Ectodermal cell (in vitro differentiated cells): ENCODE measurements at regions not wholly inside any gene's neighbourhood (a gene's known extent, or its start where the extent isn't known, plus 50 kb on each side); places are given as distances from the start of the nearest gene placed in this dataset.

Source experiments
- H3K27ac ChIP-seq: 2 replicates; pipeline ENCODE4 v1.7.0; 2013; ENCODE audit warnings: mild to moderate bottlenecking, low read depth, low read length; ENCODE audit not compliant: insufficient read depth, poor library complexity, severe bottlenecking
- H3K27me3 ChIP-seq: 2 replicates; pipeline ENCODE4 v1.7.0; 2013; ENCODE audit warnings: mild to moderate bottlenecking, low read length; ENCODE audit not compliant: insufficient read depth, control insufficient read depth, poor library complexity, severe bottlenecking
- H3K36me3 ChIP-seq: one replicate; pipeline ENCODE4 v1.7.0; 2013; ENCODE audit warnings: low read length; ENCODE audit not compliant: control insufficient read depth, insufficient read depth
- H3K4me1 ChIP-seq: one replicate; pipeline ENCODE4 v1.7.0; 2013; ENCODE audit warnings: low read length; ENCODE audit not compliant: control insufficient read depth, insufficient read depth
- H3K4me3 ChIP-seq: 2 replicates; pipeline ENCODE4 v1.7.0; 2013; ENCODE audit warnings: low read depth, low read length, control low read depth; ENCODE audit not compliant: insufficient read depth
- H3K9me3 ChIP-seq: 2 replicates; pipeline ENCODE4 v1.7.0; 2013; ENCODE audit warnings: mild to moderate bottlenecking, low read length, moderate library complexity; ENCODE audit not compliant: control insufficient read depth
- WGBS, 2 experiments: methylation state at CpG; one replicate each; pipeline ENCODE4 v1.1.7; 2013; ENCODE audit warnings: missing lambda C conversion rate in 2 of 2; 5-methylcytosine and 5-hydroxymethylcytosine counted together

- no peaks in the 10 kb centered on the region for H3K9me3 ChIP-seq
- 83% methylated on average over 1 of the region's 1 CpG; no CpG with 5 or more reads in 1 of the 2 experiments for WGBS, 2 experiments
Observed at GRCh38 chr17:63095879-63096278, 129.8 kb downstream of the TANC2 start.

GRCh38 chr17:63096426-63096825 is 130.4 kb downstream of the TANC2 start:
- H3K9me3 ChIP-seq = no peaks in the 10 kb centered on the region
- H3K27ac ChIP-seq = no peak overlapping the region
- H3K27me3 ChIP-seq = no peaks in the 10 kb centered on the region
- WGBS, 2 experiments = 89 to 96% methylated on average over 4 to 5 of the region's 5 CpGs
- H3K4me3 ChIP-seq = no peak overlapping the region
- no peaks in the 10 kb centered on the region for H3K4me1 ChIP-seq
- H3K36me3 ChIP-seq = no peaks in the 10 kb centered on the region

More at GRCh38 chr17:63095879-63096278, 129.8 kb downstream of the TANC2 start:
- H3K27me3 ChIP-seq = no peaks in the 10 kb centered on the region
- H3K27ac ChIP-seq = no peak overlapping the region
- no peaks in the 10 kb centered on the region for H3K36me3 ChIP-seq
- no peaks in the 10 kb centered on the region for H3K4me1 ChIP-seq
- no peak overlapping the region for H3K4me3 ChIP-seq

- Histone ChIP-seq H3K27me3 (no peaks in the 10 kb centered on the region), H3K4me1 (no peaks in the 10 kb centered on the region), H3K9me3 (no peaks in the 10 kb centered on the region), H3K27ac (no peak overlapping the region), H3K4me3 (no peak overlapping the region), H3K36me3 (no peaks in the 10 kb centered on the region)
- WGBS, 2 experiments = no CpG with 5 or more reads among the region's 1 CpG
Observed at GRCh38 chr17:63099425-63099824, 133.4 kb downstream of the TANC2 start.

GRCh38 chr17:63102034-63102433 is 136.0 kb downstream of the TANC2 start:
- Histone ChIP-seq H3K27ac (no peak overlapping the region), H3K9me3 (no peaks in the 10 kb centered on the region), H3K4me1 (no peaks in the 10 kb centered on the region), H3K4me3 (no peak overlapping the region), H3K27me3 (no peaks in the 10 kb centered on the region), H3K36me3 (no peaks in the 10 kb centered on the region)
- 89 to 96% methylated on average over 3 of the region's 4 CpGs for WGBS, 2 experiments

GRCh38 chr17:63106050-63106449 is 140.0 kb downstream of the TANC2 start:
- Histone ChIP-seq H3K9me3 (no peaks in the 10 kb centered on the region), H3K27ac (no peak overlapping the region), H3K4me3 (no peak overlapping the region), H3K27me3 (no peaks in the 10 kb centered on the region), H3K36me3 (no peaks in the 10 kb centered on the region), H3K4me1 (no peaks in the 10 kb centered on the region)
- WGBS, 2 experiments = 88 to 89% methylated on average over 1 of the region's 1 CpG

- no peaks in the 10 kb centered on the region for H3K9me3 ChIP-seq
- H3K36me3 ChIP-seq = no peaks in the 10 kb centered on the region
- H3K4me3 ChIP-seq = no peak overlapping the region
- H3K27me3 ChIP-seq = no peaks in the 10 kb centered on the region
- H3K27ac ChIP-seq = no peak overlapping the region
- 81 to 85% methylated on average over 2 of the region's 2 CpGs for WGBS, 2 experiments
- no peaks in the 10 kb centered on the region for H3K4me1 ChIP-seq
Observed at GRCh38 chr17:63109661-63110060, 143.6 kb downstream of the TANC2 start.

- no peak overlapping the region for H3K27ac ChIP-seq
- H3K9me3 ChIP-seq = no peaks in the 10 kb centered on the region
- H3K36me3 ChIP-seq = no peaks in the 10 kb centered on the region
- H3K4me1 ChIP-seq = no peaks in the 10 kb centered on the region
- 61 to 74% methylated on average over 4 of the region's 4 CpGs for WGBS, 2 experiments
- H3K27me3 ChIP-seq = no peaks in the 10 kb centered on the region
- H3K4me3 ChIP-seq = no peak overlapping the region
Observed at GRCh38 chr17:63113167-63113566, 147.1 kb downstream of the TANC2 start.

- H3K27ac ChIP-seq = no peak overlapping the region
- no peaks in the 10 kb centered on the region for H3K9me3 ChIP-seq
- no peaks in the 10 kb centered on the region for H3K36me3 ChIP-seq
- WGBS, 2 experiments = 57 to 61% methylated on average over 4 of the region's 4 CpGs
- H3K4me3 ChIP-seq = no peak overlapping the region
- H3K4me1 ChIP-seq = no peaks in the 10 kb centered on the region
- H3K27me3 ChIP-seq = no peaks in the 10 kb centered on the region
Observed at GRCh38 chr17:63116228-63116627, 150.2 kb downstream of the TANC2 start.

- H3K27me3 ChIP-seq = no peaks in the 10 kb centered on the region
- no peaks in the 10 kb centered on the region for H3K4me1 ChIP-seq
- H3K9me3 ChIP-seq = no peaks in the 10 kb centered on the region
- no peaks in the 10 kb centered on the region for H3K36me3 ChIP-seq
- no peak overlapping the region for H3K27ac ChIP-seq
- 92% methylated on average over 7 of the region's 8 CpGs for WGBS, 2 experiments
- H3K4me3 ChIP-seq = no peak overlapping the region
Observed at GRCh38 chr17:63116967-63117830, 151.2 kb downstream of the TANC2 start.

GRCh38 chr17:63120406-63120805 is 154.4 kb downstream of the TANC2 start:
- 71 to 96% methylated on average over 2 of the region's 2 CpGs for WGBS, 2 experiments
- no peaks in the 10 kb centered on the region for H3K9me3 ChIP-seq
- H3K36me3 ChIP-seq = no peaks in the 10 kb centered on the region
- no peak overlapping the region for H3K4me3 ChIP-seq
- no peak overlapping the region for H3K27ac ChIP-seq
- no peaks in the 10 kb centered on the region for H3K27me3 ChIP-seq
- H3K4me1 ChIP-seq = no peaks in the 10 kb centered on the region
